ENCODE measurements at regions not wholly inside any gene's neighbourhood (a gene's known extent, or its start where the extent isn't known, plus 50 kb on each side); places are given as distances from the start of the nearest gene placed in this dataset.

- Histone ChIP-seq H3K4me3 (ENCODE audit: low read length) (no peak overlapping the region), H3K9me3 (ENCODE audit: control insufficient read depth, insufficient read depth, low read length) (no peaks in the 10 kb centered on the region), H3K36me3 (ENCODE audit: control insufficient read depth, insufficient read depth, low read length) (no peaks in the 10 kb centered on the region), H3K27me3 (ENCODE audit: control insufficient read depth, insufficient read depth, low read length) (no peaks in the 10 kb centered on the region), H3K27ac (ENCODE audit: low read length) (no peak overlapping the region), H3K4me1 (ENCODE audit: control insufficient read depth, insufficient read depth, low read length) (no peaks in the 10 kb centered on the region)
- intact Hi-C loops (cut with micrococcal nuclease): no loop called here
- no peak overlapping the region for H3K4me3 Mint-ChIP-seq
- TF ChIP-seq CTCF (IDR thresholded peaks at IDR 0.05): no peak
- no peak for DNase-seq
- no peaks in the 10 kb centered on the region for H3K9me3 Mint-ChIP-seq
- ATAC-seq: no peak
- no peak overlapping the region for H3K27ac Mint-ChIP-seq
- WGBS (ENCODE audit: insufficient coverage): 62% methylated on average over 2 of the region's 2 CpGs
- H3K36me3 Mint-ChIP-seq: no peaks in the 10 kb centered on the region
- no peaks in the 10 kb centered on the region for H3K4me1 Mint-ChIP-seq
- no peaks in the 10 kb centered on the region for H3K27me3 Mint-ChIP-seq (ENCODE audit: low read depth in 2 of 2)
Measured at GRCh38 chr4:57789666-57790065, 679.5 kb upstream of the IGFBP7 start.

GRCh38 chr4:57777876-57778275 is 667.7 kb upstream of the IGFBP7 start:
- WGBS (ENCODE audit: insufficient coverage): 65% methylated on average over 2 of the region's 2 CpGs
- Mint-ChIP-seq H3K27ac (no peak overlapping the region), H3K27me3 (ENCODE audit: low read depth in 2 of 2) (no peaks in the 10 kb centered on the region), H3K4me1 (no peaks in the 10 kb centered on the region), H3K36me3 (no peaks in the 10 kb centered on the region), H3K4me3 (no peak overlapping the region), H3K9me3 (peaks cover 15% of the 10 kb centered on the region in 2 donors)
- TF ChIP-seq CTCF (IDR thresholded peaks at IDR 0.05): no peak
- no peak for DNase-seq
- Histone ChIP-seq H3K36me3 (ENCODE audit: control insufficient read depth, insufficient read depth, low read length) (no peaks in the 10 kb centered on the region), H3K27ac (ENCODE audit: low read length) (no peak overlapping the region), H3K4me1 (ENCODE audit: control insufficient read depth, insufficient read depth, low read length) (no peaks in the 10 kb centered on the region), H3K4me3 (ENCODE audit: low read length) (no peak overlapping the region), H3K27me3 (ENCODE audit: control insufficient read depth, insufficient read depth, low read length) (no peaks in the 10 kb centered on the region), H3K9me3 (ENCODE audit: control insufficient read depth, insufficient read depth, low read length) (no peaks in the 10 kb centered on the region)
- no peak for ATAC-seq
- intact Hi-C loops (cut with micrococcal nuclease): no loop called here

GRCh38 chr4:57774681-57775080 is 664.5 kb upstream of the IGFBP7 start:
- no peak for TF ChIP-seq CTCF (IDR thresholded peaks at IDR 0.05)
- no peak overlapping the region for H3K4me3 ChIP-seq (ENCODE audit: low read length)
- DNase-seq (no peak), ATAC-seq (no peak)
- Mint-ChIP-seq H3K9me3 (peaks cover 16 to 18% of the 10 kb centered on the region in 2 donors), H3K4me3 (no peak overlapping the region), H3K27ac (no peak overlapping the region), H3K27me3 (ENCODE audit: low read depth in 2 of 2) (no peaks in the 10 kb centered on the region), H3K36me3 (no peaks in the 10 kb centered on the region), H3K4me1 (no peaks in the 10 kb centered on the region)
- WGBS (ENCODE audit: insufficient coverage): 86% methylated on average over 1 of the region's 3 CpGs
- no peaks in the 10 kb centered on the region for H3K27me3 ChIP-seq (ENCODE audit: control insufficient read depth, insufficient read depth, low read length)
- H3K36me3 ChIP-seq (ENCODE audit: control insufficient read depth, insufficient read depth, low read length): no peaks in the 10 kb centered on the region
- no peaks in the 10 kb centered on the region for H3K4me1 ChIP-seq (ENCODE audit: control insufficient read depth, insufficient read depth, low read length)
- no peak overlapping the region for H3K27ac ChIP-seq (ENCODE audit: low read length)
- no peaks in the 10 kb centered on the region for H3K9me3 ChIP-seq (ENCODE audit: control insufficient read depth, insufficient read depth, low read length)
- intact Hi-C loops (cut with micrococcal nuclease): no loop called here

- H3K4me1 Mint-ChIP-seq: no peaks in the 10 kb centered on the region
- DNase-seq (no peak), ATAC-seq (no peak)
- H3K27me3 Mint-ChIP-seq (ENCODE audit: low read depth in 2 of 2): no peaks in the 10 kb centered on the region
- Histone ChIP-seq H3K4me1 (ENCODE audit: control insufficient read depth, insufficient read depth, low read length) (no peaks in the 10 kb centered on the region), H3K27ac (ENCODE audit: low read length) (no peak overlapping the region), H3K27me3 (ENCODE audit: control insufficient read depth, insufficient read depth, low read length) (no peaks in the 10 kb centered on the region), H3K9me3 (ENCODE audit: control insufficient read depth, insufficient read depth, low read length) (no peaks in the 10 kb centered on the region), H3K4me3 (ENCODE audit: low read length) (no peak overlapping the region), H3K36me3 (ENCODE audit: control insufficient read depth, insufficient read depth, low read length) (no peaks in the 10 kb centered on the region)
- H3K4me3 Mint-ChIP-seq: no peak overlapping the region
- no peak for TF ChIP-seq CTCF (IDR thresholded peaks at IDR 0.05)
- H3K27ac Mint-ChIP-seq: no peak overlapping the region
- intact Hi-C loops (cut with micrococcal nuclease): no loop called here
- H3K9me3 Mint-ChIP-seq: peaks cover 16 to 18% of the 10 kb centered on the region in 2 donors
- H3K36me3 Mint-ChIP-seq: no peaks in the 10 kb centered on the region
Measured at GRCh38 chr4:57774171-57774570, 664.0 kb upstream of the IGFBP7 start.

Measured in natural killer cell (primary cell).